ENCODE measurements at regions not wholly inside any gene's neighbourhood (a gene's known extent, or its start where the extent isn't known, plus 50 kb on each side); places are given as distances from the start of the nearest gene placed in this dataset.
"Not testable (repeated sequence)": the region's sequence is repeated elsewhere in the genome, so short reads cannot be mapped to it uniquely, and the experiment has no call there.

GRCh38 chr20:12750221-12750620 is 258.6 kb upstream of the SPTLC3 start:
- Mint-ChIP-seq H3K9me3 (peaks cover 5% of the 10 kb centered on the region), H3K27me3 (ENCODE audit: low read depth) (no peaks in the 10 kb centered on the region), H3K4me3 (no peak overlapping the region), H3K4me1 (ENCODE audit: low read depth) (no peaks in the 10 kb centered on the region), H3K36me3 (ENCODE audit: low read depth) (no peaks in the 10 kb centered on the region), H3K27ac (no peak overlapping the region)
- no peak for DNase-seq (ENCODE audit: low spot score)

GRCh38 chr20:12752900-12753693 is 255.7 kb upstream of the SPTLC3 start:
- not testable (repeated sequence) for H3K4me3 Mint-ChIP-seq; H3K9me3 Mint-ChIP-seq; H3K27me3 Mint-ChIP-seq (ENCODE audit: low read depth); DNase-seq (ENCODE audit: low spot score); H3K4me1 Mint-ChIP-seq (ENCODE audit: low read depth); H3K27ac Mint-ChIP-seq; H3K36me3 Mint-ChIP-seq (ENCODE audit: low read depth)

- H3K4me1 Mint-ChIP-seq (ENCODE audit: low read depth); H3K27me3 Mint-ChIP-seq (ENCODE audit: low read depth); H3K9me3 Mint-ChIP-seq; DNase-seq (ENCODE audit: low spot score); H3K4me3 Mint-ChIP-seq; H3K36me3 Mint-ChIP-seq (ENCODE audit: low read depth); H3K27ac Mint-ChIP-seq: not testable (repeated sequence)
These were observed 255.0 kb upstream of the SPTLC3 start for GRCh38 chr20:12753742-12754141.

- not testable (repeated sequence) for H3K9me3 Mint-ChIP-seq; DNase-seq (ENCODE audit: low spot score); H3K36me3 Mint-ChIP-seq (ENCODE audit: low read depth); H3K4me1 Mint-ChIP-seq (ENCODE audit: low read depth); H3K27ac Mint-ChIP-seq; H3K4me3 Mint-ChIP-seq; H3K27me3 Mint-ChIP-seq (ENCODE audit: low read depth)
These were observed 249.3 kb upstream of the SPTLC3 start for GRCh38 chr20:12759493-12759892.

GRCh38 chr20:12762725-12763124 is 246.0 kb upstream of the SPTLC3 start:
- DNase-seq (ENCODE audit: low spot score) = no peak
- Mint-ChIP-seq H3K4me3 (no peak overlapping the region), H3K27me3 (ENCODE audit: low read depth) (no peaks in the 10 kb centered on the region), H3K27ac (no peak overlapping the region), H3K36me3 (ENCODE audit: low read depth) (no peaks in the 10 kb centered on the region), H3K9me3 (no peaks in the 10 kb centered on the region), H3K4me1 (ENCODE audit: low read depth) (no peaks in the 10 kb centered on the region)

- H3K27me3 Mint-ChIP-seq (ENCODE audit: low read depth) = no peaks in the 10 kb centered on the region
- no peaks in the 10 kb centered on the region for H3K4me1 Mint-ChIP-seq (ENCODE audit: low read depth)
- H3K36me3 Mint-ChIP-seq (ENCODE audit: low read depth) = no peaks in the 10 kb centered on the region
- no peaks in the 10 kb centered on the region for H3K9me3 Mint-ChIP-seq
- no peak for DNase-seq (ENCODE audit: low spot score)
- no peak overlapping the region for H3K27ac Mint-ChIP-seq
- H3K4me3 Mint-ChIP-seq = no peak overlapping the region
These were observed 245.4 kb upstream of the SPTLC3 start for GRCh38 chr20:12763406-12763805.

- H3K4me1 Mint-ChIP-seq (ENCODE audit: low read depth) = no peaks in the 10 kb centered on the region
- no peak for DNase-seq (ENCODE audit: low spot score)
- H3K4me3 Mint-ChIP-seq = no peak overlapping the region
- no peaks in the 10 kb centered on the region for H3K9me3 Mint-ChIP-seq
- no peak overlapping the region for H3K27ac Mint-ChIP-seq
- H3K36me3 Mint-ChIP-seq (ENCODE audit: low read depth) = no peaks in the 10 kb centered on the region
- no peaks in the 10 kb centered on the region for H3K27me3 Mint-ChIP-seq (ENCODE audit: low read depth)
These were observed 244.7 kb upstream of the SPTLC3 start for GRCh38 chr20:12764053-12764452.

- DNase-seq (ENCODE audit: low spot score) = no peak
- Mint-ChIP-seq H3K27ac (no peak overlapping the region), H3K4me1 (ENCODE audit: low read depth) (no peaks in the 10 kb centered on the region), H3K36me3 (ENCODE audit: low read depth) (no peaks in the 10 kb centered on the region), H3K27me3 (ENCODE audit: low read depth) (no peaks in the 10 kb centered on the region), H3K4me3 (no peak overlapping the region), H3K9me3 (peaks cover 6% of the 10 kb centered on the region)
These were observed 243.9 kb upstream of the SPTLC3 start for GRCh38 chr20:12764851-12765250.

- Mint-ChIP-seq H3K36me3 (ENCODE audit: low read depth) (no peaks in the 10 kb centered on the region), H3K27ac (no peak overlapping the region), H3K4me1 (ENCODE audit: low read depth) (no peaks in the 10 kb centered on the region), H3K4me3 (no peak overlapping the region), H3K9me3 (peaks cover 12% of the 10 kb centered on the region), H3K27me3 (ENCODE audit: low read depth) (no peaks in the 10 kb centered on the region)
- no peak for DNase-seq (ENCODE audit: low spot score)
These were observed 234.8 kb upstream of the SPTLC3 start for GRCh38 chr20:12773936-12774335.

- no peaks in the 10 kb centered on the region for H3K36me3 Mint-ChIP-seq (ENCODE audit: low read depth)
- no peaks in the 10 kb centered on the region for H3K27me3 Mint-ChIP-seq (ENCODE audit: low read depth)
- no peak for DNase-seq (ENCODE audit: low spot score)
- H3K9me3 Mint-ChIP-seq = peaks cover 5% of the 10 kb centered on the region
- H3K4me1 Mint-ChIP-seq (ENCODE audit: low read depth) = no peaks in the 10 kb centered on the region
- H3K27ac Mint-ChIP-seq = no peak overlapping the region
- no peak overlapping the region for H3K4me3 Mint-ChIP-seq
These were observed 233.7 kb upstream of the SPTLC3 start for GRCh38 chr20:12775041-12775440.

GRCh38 chr20:12777016-12777415 is 231.8 kb upstream of the SPTLC3 start:
- H3K36me3 Mint-ChIP-seq (ENCODE audit: low read depth) = no peaks in the 10 kb centered on the region
- DNase-seq (ENCODE audit: low spot score) = no peak

GRCh38 chr20:12786276-12786675 is 222.5 kb upstream of the SPTLC3 start:
- no peak overlapping the region for H3K27ac Mint-ChIP-seq
- DNase-seq (ENCODE audit: low spot score) = no peak
- H3K4me1 Mint-ChIP-seq (ENCODE audit: low read depth) = no peaks in the 10 kb centered on the region
- no peak overlapping the region for H3K4me3 Mint-ChIP-seq
- no peaks in the 10 kb centered on the region for H3K36me3 Mint-ChIP-seq (ENCODE audit: low read depth)
- no peaks in the 10 kb centered on the region for H3K27me3 Mint-ChIP-seq (ENCODE audit: low read depth)
- peaks cover 3% of the 10 kb centered on the region for H3K9me3 Mint-ChIP-seq

More at GRCh38 chr20:12777016-12777415, 231.8 kb upstream of the SPTLC3 start:
- Mint-ChIP-seq H3K27ac (no peak overlapping the region), H3K4me1 (ENCODE audit: low read depth) (no peaks in the 10 kb centered on the region), H3K9me3 (peaks cover 5% of the 10 kb centered on the region), H3K27me3 (ENCODE audit: low read depth) (no peaks in the 10 kb centered on the region), H3K4me3 (no peak overlapping the region)

- Mint-ChIP-seq H3K4me1 (ENCODE audit: low read depth) (no peaks in the 10 kb centered on the region), H3K27ac (no peak overlapping the region), H3K27me3 (ENCODE audit: low read depth) (no peaks in the 10 kb centered on the region), H3K9me3 (no peaks in the 10 kb centered on the region), H3K4me3 (no peak overlapping the region), H3K36me3 (ENCODE audit: low read depth) (no peaks in the 10 kb centered on the region)
- no peak for DNase-seq (ENCODE audit: low spot score)
These were observed 220.0 kb upstream of the SPTLC3 start for GRCh38 chr20:12788632-12789299.

GRCh38 chr20:12790859-12791258 is 217.9 kb upstream of the SPTLC3 start:
- Mint-ChIP-seq H3K4me3 (no peak overlapping the region), H3K27ac (no peak overlapping the region), H3K9me3 (no peaks in the 10 kb centered on the region), H3K4me1 (ENCODE audit: low read depth) (no peaks in the 10 kb centered on the region), H3K36me3 (ENCODE audit: low read depth) (no peaks in the 10 kb centered on the region), H3K27me3 (ENCODE audit: low read depth) (no peaks in the 10 kb centered on the region)
- DNase-seq (ENCODE audit: low spot score) = no peak

- Mint-ChIP-seq H3K27me3 (ENCODE audit: low read depth) (no peaks in the 10 kb centered on the region), H3K4me1 (ENCODE audit: low read depth) (no peaks in the 10 kb centered on the region), H3K4me3 (no peak overlapping the region), H3K9me3 (peaks cover 4% of the 10 kb centered on the region), H3K27ac (no peak overlapping the region), H3K36me3 (ENCODE audit: low read depth) (no peaks in the 10 kb centered on the region)
- no peak for DNase-seq (ENCODE audit: low spot score)
These were observed 210.5 kb upstream of the SPTLC3 start for GRCh38 chr20:12798286-12798685.
